ENCODE measurements at regions not wholly inside any gene's neighbourhood (a gene's known extent, or its start where the extent isn't known, plus 50 kb on each side); places are given as distances from the start of the nearest gene placed in this dataset.
A peak's percentile ranks its signal among the peaks of the same experiment; 100 is the strongest.

DNA sequence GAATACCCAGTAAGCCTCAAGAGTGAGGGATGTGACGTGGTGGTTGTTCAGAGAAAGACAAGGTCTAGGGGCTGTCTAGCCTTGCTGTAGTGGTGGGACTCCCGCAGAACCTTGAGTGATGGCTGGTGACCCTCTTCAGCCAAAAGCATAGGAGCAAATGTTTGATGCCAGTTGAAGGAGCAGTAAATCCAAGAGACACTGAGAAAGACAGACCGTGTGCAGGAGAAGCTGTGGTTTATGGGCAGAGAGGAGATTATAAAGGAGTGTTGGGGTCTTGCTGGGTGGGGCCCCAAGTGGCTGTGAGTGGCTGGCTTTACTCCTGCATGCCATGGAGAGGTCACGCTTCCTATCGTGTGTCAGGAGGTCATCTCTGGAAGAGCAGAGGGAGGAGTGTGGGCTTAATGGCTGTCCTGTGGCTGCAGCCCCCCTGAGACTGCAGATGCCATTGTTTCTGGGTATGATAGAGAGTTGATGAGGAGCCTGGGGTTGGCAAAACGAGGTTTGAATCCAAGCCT lies 152.0 kb upstream of the CCND2 start:
- intact Hi-C loops (cut with micrococcal nuclease): no loop called here
- POLR2A ChIA-PET: no interaction called here
- H3K4me3 Mint-ChIP-seq: no peak overlapping the region

DNA sequence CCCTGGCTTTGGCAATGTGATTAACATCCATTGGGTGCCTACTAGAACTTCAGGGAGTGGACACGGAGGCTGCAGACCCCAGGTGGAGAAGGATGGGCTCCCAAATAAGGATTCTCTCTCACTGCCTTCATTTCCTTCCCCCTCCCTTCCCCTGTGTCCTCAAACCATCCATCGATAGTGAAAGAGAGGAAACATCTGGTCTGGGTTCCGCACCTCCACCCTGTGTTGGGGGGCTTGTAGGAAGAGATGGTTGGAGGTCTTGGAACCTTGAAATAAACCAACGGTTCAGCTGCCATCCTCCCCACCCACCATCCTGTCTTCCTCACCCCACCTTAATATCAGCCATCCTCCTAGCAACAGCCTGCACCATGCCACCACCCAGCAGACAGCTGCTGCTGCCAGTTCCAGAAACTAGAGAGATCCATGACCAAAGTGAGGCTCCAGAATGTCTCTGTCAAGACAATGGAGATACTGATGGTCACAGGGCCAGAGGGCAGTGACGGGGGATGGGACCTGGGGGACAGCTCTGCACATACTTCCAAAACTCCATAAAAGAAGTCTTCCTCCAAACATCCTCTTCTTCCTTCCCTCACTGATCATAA lies 153.1 kb upstream of the CCND2 start:
- Histone ChIP-seq H3K27ac (ENCODE audit: low read length in 2 of 2) (no peak overlapping the region), H3K9ac (ENCODE audit: low read length) (no peak overlapping the region), H3K4me1 (ENCODE audit: control insufficient read depth in 2 of 2, insufficient read depth in 2 of 2, low read length in 2 of 2) (peaks cover 45 to 50% of the 10 kb centered on the region in 2 donors), H3K4me2 (replicated peaks; ENCODE audit: low read depth, low read length, poor library complexity, severe bottlenecking) (peak overlapping the region; percentile 18), H3K79me2 (ENCODE audit: control insufficient read depth, insufficient read depth, low read length) (no peaks in the 10 kb centered on the region), H3K27me3 (replicated peaks in 1 of 4; ENCODE audit: control extremely low read depth in 1 of 4, control insufficient read depth in 3 of 4, insufficient read depth in 4 of 4, low read length in 3 of 4) (no peaks in the 10 kb centered on the region), H4K20me1 (ENCODE audit: control insufficient read depth, insufficient read depth, low read length, poor library complexity, severe bottlenecking) (no peaks in the 10 kb centered on the region), H2AFZ (ENCODE audit: insufficient read depth, low read depth, low read length, poor library complexity, severe bottlenecking) (no peak overlapping the region), H3K9me3 (ENCODE audit: control extremely low read depth in 1 of 3, control insufficient read depth in 2 of 3, insufficient read depth in 1 of 3, low read length in 2 of 3) (no peaks in the 10 kb centered on the region), H3K36me3 (replicated peaks in 1 of 2; ENCODE audit: control extremely low read depth in 1 of 2, control insufficient read depth in 1 of 2, extremely low read depth in 1 of 2, insufficient read depth in 2 of 2, low read length in 1 of 2) (no peaks in the 10 kb centered on the region), H3K4me3 (ENCODE audit: control extremely low read depth in 1 of 5, extremely low read depth in 1 of 5, insufficient read depth in 1 of 5, low read depth in 2 of 5, low read length in 4 of 5) (no peak overlapping the region)
- intact Hi-C loops (cut with micrococcal nuclease): no loop called here
- H3K4me3 Mint-ChIP-seq: no peak overlapping the region
- ATAC-seq (ENCODE audit: low read depth) (no peak), DNase-seq (no peak)
- peaks cover 48% of the 10 kb centered on the region for H3K4me1 Mint-ChIP-seq
- no peaks in the 10 kb centered on the region for H3K9me3 Mint-ChIP-seq (ENCODE audit: insufficient read depth)
- no peaks in the 10 kb centered on the region for H3K27me3 Mint-ChIP-seq
- H3K27ac Mint-ChIP-seq: peak overlapping the region; percentile 4
- CTCF ChIA-PET: interaction anchor here (2.0 kb wide), 1 partner anchor 156 kb away, joined by 7 read pairs; no protein-coding TSS in a partner anchor
- POLR2A ChIA-PET: no interaction called here
- WGBS (ENCODE audit: insufficient coverage): 25% methylated on average over 2 of the region's 5 CpGs
- TF ChIP-seq EZH2 (IDR thresholded peaks at IDR 0.05; ENCODE audit: borderline replicate concordance, insufficient read depth, low read depth, low read length, poor library complexity, severe bottlenecking): no peak
- TF ChIP-seq, protein P1, sequence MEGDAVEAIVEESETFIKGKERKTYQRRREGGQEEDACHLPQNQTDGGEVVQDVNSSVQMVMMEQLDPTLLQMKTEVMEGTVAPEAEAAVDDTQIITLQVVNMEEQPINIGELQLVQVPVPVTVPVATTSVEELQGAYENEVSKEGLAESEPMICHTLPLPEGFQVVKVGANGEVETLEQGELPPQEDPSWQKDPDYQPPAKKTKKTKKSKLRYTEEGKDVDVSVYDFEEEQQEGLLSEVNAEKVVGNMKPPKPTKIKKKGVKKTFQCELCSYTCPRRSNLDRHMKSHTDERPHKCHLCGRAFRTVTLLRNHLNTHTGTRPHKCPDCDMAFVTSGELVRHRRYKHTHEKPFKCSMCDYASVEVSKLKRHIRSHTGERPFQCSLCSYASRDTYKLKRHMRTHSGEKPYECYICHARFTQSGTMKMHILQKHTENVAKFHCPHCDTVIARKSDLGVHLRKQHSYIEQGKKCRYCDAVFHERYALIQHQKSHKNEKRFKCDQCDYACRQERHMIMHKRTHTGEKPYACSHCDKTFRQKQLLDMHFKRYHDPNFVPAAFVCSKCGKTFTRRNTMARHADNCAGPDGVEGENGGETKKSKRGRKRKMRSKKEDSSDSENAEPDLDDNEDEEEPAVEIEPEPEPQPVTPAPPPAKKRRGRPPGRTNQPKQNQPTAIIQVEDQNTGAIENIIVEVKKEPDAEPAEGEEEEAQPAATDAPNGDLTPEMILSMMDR (IDR thresholded peaks at IDR 0.05): no peak

More for the DNA sequence above, 152.0 kb upstream of the CCND2 start:
- no peak overlapping the region for H3K9ac ChIP-seq (ENCODE audit: low read length)
- DNase-seq (no peak), ATAC-seq (ENCODE audit: low read depth) (no peak)
- CTCF ChIA-PET: interaction anchor here (2.0 kb wide), 1 partner anchor 155 kb away, joined by 7 read pairs; no protein-coding TSS in a partner anchor
- no peak for TF ChIP-seq EZH2 (IDR thresholded peaks at IDR 0.05; ENCODE audit: borderline replicate concordance, insufficient read depth, low read depth, low read length, poor library complexity, severe bottlenecking)
- TF ChIP-seq, protein P1 (IDR thresholded peaks at IDR 0.05): no peak
- Mint-ChIP-seq H3K4me1 (peaks cover 37% of the 10 kb centered on the region), H3K27me3 (no peaks in the 10 kb centered on the region), H3K27ac (no peak overlapping the region), H3K9me3 (ENCODE audit: insufficient read depth) (no peaks in the 10 kb centered on the region)
- H3K4me1 ChIP-seq (ENCODE audit: control insufficient read depth in 2 of 2, insufficient read depth in 2 of 2, low read length in 2 of 2): peaks cover 34 to 39% of the 10 kb centered on the region in 2 donors
- no peak overlapping the region for H3K4me3 ChIP-seq (ENCODE audit: control extremely low read depth in 1 of 5, extremely low read depth in 1 of 5, insufficient read depth in 1 of 5, low read depth in 2 of 5, low read length in 4 of 5)
- H3K27ac ChIP-seq (ENCODE audit: low read length in 2 of 2): no peak overlapping the region
- H3K27me3 ChIP-seq (replicated peaks in 1 of 4; ENCODE audit: control extremely low read depth in 1 of 4, control insufficient read depth in 3 of 4, insufficient read depth in 4 of 4, low read length in 3 of 4): no peaks in the 10 kb centered on the region
- H3K4me2 ChIP-seq (replicated peaks; ENCODE audit: low read depth, low read length, poor library complexity, severe bottlenecking): no peak overlapping the region
- WGBS (ENCODE audit: insufficient coverage): 66% methylated on average over 5 of the region's 6 CpGs
- H2AFZ ChIP-seq (ENCODE audit: insufficient read depth, low read depth, low read length, poor library complexity, severe bottlenecking): no peak overlapping the region
- no peaks in the 10 kb centered on the region for H3K79me2 ChIP-seq (ENCODE audit: control insufficient read depth, insufficient read depth, low read length)
- H3K36me3 ChIP-seq (replicated peaks in 1 of 2; ENCODE audit: control extremely low read depth in 1 of 2, control insufficient read depth in 1 of 2, extremely low read depth in 1 of 2, insufficient read depth in 2 of 2, low read length in 1 of 2): no peaks in the 10 kb centered on the region
- H3K9me3 ChIP-seq (ENCODE audit: control extremely low read depth in 1 of 3, control insufficient read depth in 2 of 3, insufficient read depth in 1 of 3, low read length in 2 of 3): no peaks in the 10 kb centered on the region
- H4K20me1 ChIP-seq (ENCODE audit: control insufficient read depth, insufficient read depth, low read length, poor library complexity, severe bottlenecking): no peaks in the 10 kb centered on the region
